ENCODE measurements at regions not wholly inside any gene's neighbourhood (a gene's known extent, or its start where the extent isn't known, plus 50 kb on each side); places are given as distances from the start of the nearest gene placed in this dataset.

DNA sequence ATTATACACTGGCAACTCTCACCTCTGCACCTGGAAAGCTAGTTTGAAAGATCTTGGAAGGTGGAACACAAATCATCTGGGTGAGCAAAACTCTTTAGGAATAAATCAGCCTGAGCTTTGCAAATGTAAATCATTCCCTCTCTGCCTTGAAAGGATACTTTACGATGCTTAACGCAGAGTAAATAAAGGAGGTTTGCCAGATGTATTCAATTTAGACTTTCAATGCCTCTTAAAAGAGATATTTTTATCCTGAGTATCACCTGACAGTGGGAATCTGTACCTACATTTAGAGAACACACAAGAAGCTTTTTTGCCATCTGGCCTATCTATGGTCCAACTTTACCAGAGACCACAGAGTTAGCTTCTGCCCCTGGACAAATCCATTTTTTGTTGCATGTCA is 983.2 kb upstream of the CDH2 start:
- Mint-ChIP-seq H3K27me3 (no peaks in the 10 kb centered on the region), H3K4me3 (no peak overlapping the region), H3K9me3 (peaks cover 0 to 10% of the 10 kb centered on the region in 2 donors), H3K4me1 (no peaks in the 10 kb centered on the region), H3K27ac (no peak overlapping the region)
- DNase-seq (no peak), ATAC-seq (no peak)

DNA sequence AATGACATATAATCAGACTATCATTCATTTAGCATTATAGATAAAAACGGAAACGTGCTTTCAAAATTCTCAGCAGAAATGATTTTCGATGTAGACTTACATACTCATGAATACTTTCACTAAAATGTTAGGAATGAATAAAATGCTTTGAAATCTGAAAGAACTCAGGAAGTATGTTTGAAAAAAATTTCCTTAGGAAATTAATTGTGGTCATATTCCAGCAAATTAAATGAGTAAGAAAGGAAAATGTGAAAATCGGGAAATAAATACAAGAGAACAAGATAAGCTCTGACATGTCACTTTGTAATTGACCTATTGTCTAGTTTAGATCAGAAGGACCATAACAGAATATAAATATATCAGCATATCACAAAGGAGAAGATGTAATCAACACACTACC is 981.0 kb upstream of the CDH2 start:
- no peaks in the 10 kb centered on the region for H3K27me3 Mint-ChIP-seq
- no peak overlapping the region for H3K4me3 Mint-ChIP-seq
- DNase-seq (no peak), ATAC-seq (no peak)
- H3K4me1 Mint-ChIP-seq = no peaks in the 10 kb centered on the region
- H3K9me3 Mint-ChIP-seq = peaks cover 6 to 13% of the 10 kb centered on the region in 2 donors
- no peak overlapping the region for H3K27ac Mint-ChIP-seq

DNA sequence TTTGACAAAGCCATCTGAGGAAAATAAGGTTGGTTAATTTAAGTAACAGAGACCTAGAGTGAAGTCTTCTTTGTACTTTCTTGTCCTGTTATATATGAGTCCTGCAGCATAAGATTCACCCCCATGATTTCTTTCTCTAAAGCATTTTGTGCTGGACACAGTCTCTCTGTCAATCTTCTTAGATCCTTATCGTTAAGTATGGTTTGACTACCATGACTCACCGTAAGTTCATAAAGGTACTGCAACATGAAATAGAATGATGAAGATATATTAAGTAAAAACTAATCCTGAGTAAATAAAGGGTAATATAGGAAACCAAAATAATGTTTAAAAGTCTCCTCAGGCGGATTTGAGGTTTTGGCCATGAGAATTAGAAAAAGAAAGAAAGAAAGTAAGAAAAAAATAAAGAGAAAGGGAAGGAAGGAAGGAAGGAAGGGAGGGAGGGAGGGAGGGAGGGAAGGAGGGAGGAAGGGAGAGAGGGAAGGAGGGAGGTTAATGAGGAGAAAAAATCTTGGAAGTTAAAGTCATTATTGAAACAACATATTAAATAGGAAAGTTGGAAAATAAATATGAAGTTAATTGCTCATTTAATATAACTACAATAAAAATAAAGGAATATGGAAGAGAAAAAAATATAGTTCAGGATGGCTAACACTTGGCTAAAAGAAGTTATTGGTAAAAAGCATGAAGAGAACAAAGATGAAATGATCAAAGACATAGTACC is 980.3 kb upstream of the CDH2 start:
- Mint-ChIP-seq H3K27ac (no peak overlapping the region), H3K27me3 (no peaks in the 10 kb centered on the region), H3K4me3 (no peak overlapping the region), H3K4me1 (no peaks in the 10 kb centered on the region), H3K9me3 (peaks cover 9 to 15% of the 10 kb centered on the region in 2 donors)
- ATAC-seq (no peak), DNase-seq (no peak)

DNA sequence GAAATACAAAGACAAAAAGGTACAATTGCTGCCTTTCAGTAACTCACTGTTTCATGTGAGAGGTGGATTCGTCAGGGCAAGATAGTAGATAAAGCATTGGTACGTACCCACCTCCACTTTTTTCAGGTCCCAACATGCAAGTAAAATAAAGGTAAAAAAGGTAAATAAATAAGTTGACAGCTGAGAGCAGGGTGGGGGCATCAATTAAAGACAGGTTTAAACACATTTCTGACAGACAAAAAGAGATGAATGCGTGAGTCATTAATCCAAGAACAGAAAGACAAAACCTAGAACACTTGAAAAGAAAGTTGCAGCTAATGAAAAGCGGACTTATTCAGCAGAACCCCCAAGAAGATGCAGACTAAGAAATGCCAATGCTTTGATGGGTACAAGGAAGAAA is 979.6 kb upstream of the CDH2 start:
- no peaks in the 10 kb centered on the region for H3K27me3 Mint-ChIP-seq
- ATAC-seq = no peak

DNA sequence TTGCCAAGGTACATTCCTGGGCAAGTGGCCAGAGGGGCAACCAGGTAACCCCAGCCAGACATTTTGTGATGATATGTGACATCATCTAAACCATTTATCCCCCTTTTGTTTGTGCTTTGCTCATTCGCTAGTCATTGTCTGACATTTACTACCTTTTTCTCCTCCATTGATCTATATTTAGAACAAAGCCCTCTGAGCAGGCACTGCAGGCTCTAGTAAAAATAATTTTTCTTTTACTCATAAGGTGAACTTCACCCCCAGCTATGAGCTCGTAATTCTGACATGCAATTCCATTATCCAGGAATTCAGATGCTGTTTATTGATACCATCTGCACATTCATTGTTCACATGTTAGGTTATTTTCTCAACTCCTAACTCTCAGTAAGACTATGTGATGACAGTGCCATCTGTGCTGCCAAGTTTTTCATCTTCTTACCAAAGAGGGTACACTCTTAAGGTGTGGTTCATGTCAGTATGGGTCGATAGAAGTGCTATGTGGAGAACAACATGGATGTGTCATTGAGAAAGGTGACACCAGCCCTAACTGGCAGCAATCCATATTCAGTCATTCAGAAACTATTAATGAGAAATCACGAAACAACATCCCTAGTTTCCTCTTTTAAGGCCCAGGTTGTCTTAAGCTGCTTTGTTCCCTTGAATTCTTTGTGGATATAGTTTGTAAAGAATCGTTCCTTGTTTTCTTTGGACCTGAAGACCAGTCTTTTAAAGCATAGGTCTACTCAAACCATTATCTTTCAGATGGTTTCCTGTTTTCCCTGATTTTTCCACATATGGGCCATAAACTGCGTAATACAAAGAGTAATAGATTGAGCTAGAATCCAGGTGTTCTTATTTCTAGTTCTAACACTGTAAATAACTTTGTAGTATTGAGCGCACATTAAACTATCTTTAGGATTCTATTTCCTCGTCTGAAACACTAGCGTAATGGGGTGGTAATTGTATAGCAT is 978.1 kb upstream of the CDH2 start:
- ATAC-seq (no peak), DNase-seq (no peak)
- H3K9me3 Mint-ChIP-seq = peaks cover 9 to 15% of the 10 kb centered on the region in 2 donors
- no peak overlapping the region for H3K4me3 Mint-ChIP-seq
- H3K27me3 Mint-ChIP-seq = no peaks in the 10 kb centered on the region
- H3K27ac Mint-ChIP-seq = no peak overlapping the region
- H3K4me1 Mint-ChIP-seq = no peaks in the 10 kb centered on the region

More for the DNA sequence above, 979.6 kb upstream of the CDH2 start:
- H3K4me1 Mint-ChIP-seq = no peaks in the 10 kb centered on the region
- H3K27ac Mint-ChIP-seq = no peak overlapping the region
- no peak for DNase-seq
- peaks cover 9 to 15% of the 10 kb centered on the region in 2 donors for H3K9me3 Mint-ChIP-seq
- no peak overlapping the region for H3K4me3 Mint-ChIP-seq

DNA sequence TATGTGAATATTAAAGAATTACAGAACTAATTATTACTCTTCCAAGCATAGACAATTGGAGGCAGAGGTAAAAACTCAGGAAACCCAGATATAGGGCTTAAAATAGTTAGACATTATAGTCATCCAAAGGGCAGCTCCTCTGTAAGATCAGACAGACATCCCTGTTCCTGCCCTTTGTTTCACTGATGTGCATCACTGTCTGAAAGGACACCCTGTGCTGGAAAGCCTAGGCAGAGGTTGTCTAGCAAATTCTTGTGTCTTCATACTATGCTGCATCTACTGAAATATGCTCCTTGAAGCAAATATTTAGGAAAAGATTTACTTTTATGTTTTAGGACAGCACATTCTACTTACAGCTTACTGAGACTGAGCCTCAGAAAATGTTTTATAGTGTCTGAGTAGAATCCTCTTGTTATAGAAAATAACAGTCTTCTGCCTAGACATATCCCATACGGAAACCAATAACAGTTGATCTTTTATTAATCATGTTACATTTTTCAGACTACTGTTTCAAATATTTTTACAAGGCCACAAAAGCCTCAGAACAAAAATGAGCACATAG is 977.3 kb upstream of the CDH2 start:
- Mint-ChIP-seq H3K27ac (no peak overlapping the region), H3K9me3 (peaks cover 9 to 15% of the 10 kb centered on the region in 2 donors), H3K4me1 (no peaks in the 10 kb centered on the region), H3K4me3 (no peak overlapping the region), H3K27me3 (no peaks in the 10 kb centered on the region)
- ATAC-seq = no peak
- DNase-seq = no peak

DNA sequence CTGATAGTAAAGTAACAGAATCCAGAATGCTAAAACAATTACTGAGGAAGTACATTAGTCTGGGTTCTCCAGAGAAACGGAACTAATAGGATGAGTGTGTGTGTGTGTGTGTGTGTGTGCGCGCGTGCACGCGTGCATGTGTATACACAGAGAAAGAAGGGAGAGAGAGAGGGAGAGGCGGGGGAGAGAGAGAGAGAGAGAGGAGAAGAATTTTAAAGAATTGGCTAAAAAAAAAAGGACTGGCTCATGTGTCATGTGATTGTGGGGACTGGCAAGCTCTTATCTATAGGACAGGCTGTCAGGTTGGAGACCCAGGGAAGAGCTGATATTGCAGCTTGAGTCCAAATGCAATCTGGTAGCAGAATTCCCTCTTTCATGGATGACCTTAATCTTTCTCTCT is 976.2 kb upstream of the CDH2 start:
- H3K9me3 Mint-ChIP-seq = peaks cover 9 to 15% of the 10 kb centered on the region in 2 donors
- H3K27ac Mint-ChIP-seq = no peak overlapping the region
- DNase-seq (no peak), ATAC-seq (no peak)
- no peaks in the 10 kb centered on the region for H3K4me1 Mint-ChIP-seq
- no peaks in the 10 kb centered on the region for H3K27me3 Mint-ChIP-seq
- no peak overlapping the region for H3K4me3 Mint-ChIP-seq

DNA sequence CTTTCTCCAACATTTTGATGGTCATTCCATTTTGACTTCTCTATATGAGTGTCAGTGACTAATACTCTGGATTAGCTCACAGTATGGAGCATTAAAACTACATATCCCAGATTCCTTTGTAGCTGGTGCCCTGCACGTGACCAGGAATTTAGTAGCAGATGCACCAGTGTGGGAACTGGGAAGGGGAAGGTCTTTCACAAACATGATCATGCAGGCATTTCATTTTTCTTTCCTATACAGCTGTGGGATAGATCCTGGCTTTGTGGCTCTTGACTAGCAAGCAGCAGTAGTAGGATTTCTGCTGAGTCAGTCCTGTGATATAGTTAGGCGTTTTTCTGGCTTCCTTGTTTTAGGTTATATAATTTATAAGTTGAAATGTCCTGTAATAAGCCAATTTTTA is 971.0 kb upstream of the CDH2 start:
- H3K27me3 Mint-ChIP-seq = no peaks in the 10 kb centered on the region
- H3K9me3 Mint-ChIP-seq = peaks cover 4 to 7% of the 10 kb centered on the region in 2 donors
- DNase-seq (no peak), ATAC-seq (no peak)
- H3K4me1 Mint-ChIP-seq = no peaks in the 10 kb centered on the region
- H3K27ac Mint-ChIP-seq = no peak overlapping the region
- no peak overlapping the region for H3K4me3 Mint-ChIP-seq

DNA sequence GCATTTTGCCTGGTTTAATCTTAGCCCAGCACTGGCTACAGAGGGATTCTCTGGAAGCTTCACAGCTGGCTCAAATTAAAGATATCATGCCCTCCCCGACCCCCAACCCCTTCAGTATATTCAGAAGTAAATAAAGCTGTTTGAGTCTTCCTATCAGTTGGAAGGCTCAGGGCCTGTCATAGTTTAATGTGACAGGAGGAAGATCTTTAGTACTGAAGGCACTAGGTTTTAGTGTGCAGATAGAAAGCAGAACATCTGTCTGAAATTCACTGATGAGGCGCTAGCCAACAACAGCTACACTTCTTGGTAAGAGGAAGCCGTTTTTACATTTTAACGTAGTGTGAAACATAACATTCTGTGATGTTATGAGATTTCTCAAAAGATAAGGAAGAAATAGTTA is 969.1 kb upstream of the CDH2 start:
- Mint-ChIP-seq H3K27me3 (no peaks in the 10 kb centered on the region), H3K27ac (peak overlapping the region in 1 of 2 donors; percentile 19), H3K4me3 (no peak overlapping the region), H3K9me3 (peaks cover 5 to 6% of the 10 kb centered on the region in 2 donors), H3K4me1 (no peaks in the 10 kb centered on the region)
- no peak for ATAC-seq
- no peak for DNase-seq

DNA sequence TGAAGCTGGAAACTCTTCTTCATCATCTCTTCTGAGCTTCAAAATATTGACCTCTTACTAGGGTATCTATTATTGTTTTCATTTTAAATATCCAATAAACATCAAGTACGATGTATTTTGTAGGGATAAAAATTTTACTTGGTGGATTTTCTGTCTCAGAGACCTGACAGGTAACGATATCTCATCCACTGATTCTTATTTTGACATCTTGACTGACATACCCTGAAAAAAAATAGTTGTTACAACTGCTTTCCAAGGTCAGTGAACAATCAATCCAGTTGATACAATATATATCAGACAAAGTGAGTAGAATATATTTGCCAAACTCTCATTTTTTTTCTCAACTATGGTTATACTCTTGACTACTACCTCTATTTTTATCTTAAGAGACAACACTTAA is 963.7 kb upstream of the CDH2 start:
- no peaks in the 10 kb centered on the region for H3K27me3 Mint-ChIP-seq
- H3K9me3 Mint-ChIP-seq = peaks cover 6 to 9% of the 10 kb centered on the region in 2 donors
- no peak overlapping the region for H3K4me3 Mint-ChIP-seq
- no peak for ATAC-seq
- no peaks in the 10 kb centered on the region for H3K4me1 Mint-ChIP-seq
- no peak overlapping the region for H3K27ac Mint-ChIP-seq
- no peak for DNase-seq

DNA sequence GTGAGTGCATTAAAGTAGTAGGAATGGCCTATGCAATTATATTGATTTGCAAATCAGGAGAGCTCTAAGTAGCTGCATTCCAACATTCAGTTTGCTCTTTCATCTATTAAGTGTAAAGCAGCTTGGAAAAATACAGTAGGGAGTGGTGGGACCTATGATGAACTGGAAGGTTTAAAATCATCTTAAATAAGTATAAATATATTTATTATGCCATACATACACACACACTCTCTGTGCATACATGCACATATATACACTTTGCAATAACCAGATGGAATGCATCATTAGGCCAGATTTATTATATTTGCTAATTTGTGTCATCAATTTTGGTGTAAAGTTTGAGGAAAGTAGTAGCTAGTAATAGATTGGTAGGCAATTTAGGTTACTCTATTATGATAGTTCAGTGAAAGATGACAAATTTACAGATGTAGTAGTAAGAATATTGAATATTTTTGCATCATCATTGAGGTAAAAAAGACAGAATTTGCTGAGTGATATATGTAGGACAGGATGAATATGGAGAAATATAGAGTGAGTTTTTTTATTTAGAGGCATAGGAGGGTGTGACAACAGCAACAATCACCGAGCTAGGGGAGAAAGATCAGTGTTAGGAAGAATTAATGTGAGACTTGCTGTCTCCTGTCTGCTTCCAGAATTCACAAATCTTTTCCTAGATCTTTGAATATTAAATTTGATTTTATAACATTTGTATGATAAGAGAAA is 961.0 kb upstream of the CDH2 start:
- no peak for DNase-seq
- ATAC-seq = no peak
- peaks cover 4 to 6% of the 10 kb centered on the region in 2 donors for H3K9me3 Mint-ChIP-seq
- H3K4me3 Mint-ChIP-seq = no peak overlapping the region
- H3K27ac Mint-ChIP-seq = no peak overlapping the region
- H3K4me1 Mint-ChIP-seq = no peaks in the 10 kb centered on the region
- no peaks in the 10 kb centered on the region for H3K27me3 Mint-ChIP-seq

DNA sequence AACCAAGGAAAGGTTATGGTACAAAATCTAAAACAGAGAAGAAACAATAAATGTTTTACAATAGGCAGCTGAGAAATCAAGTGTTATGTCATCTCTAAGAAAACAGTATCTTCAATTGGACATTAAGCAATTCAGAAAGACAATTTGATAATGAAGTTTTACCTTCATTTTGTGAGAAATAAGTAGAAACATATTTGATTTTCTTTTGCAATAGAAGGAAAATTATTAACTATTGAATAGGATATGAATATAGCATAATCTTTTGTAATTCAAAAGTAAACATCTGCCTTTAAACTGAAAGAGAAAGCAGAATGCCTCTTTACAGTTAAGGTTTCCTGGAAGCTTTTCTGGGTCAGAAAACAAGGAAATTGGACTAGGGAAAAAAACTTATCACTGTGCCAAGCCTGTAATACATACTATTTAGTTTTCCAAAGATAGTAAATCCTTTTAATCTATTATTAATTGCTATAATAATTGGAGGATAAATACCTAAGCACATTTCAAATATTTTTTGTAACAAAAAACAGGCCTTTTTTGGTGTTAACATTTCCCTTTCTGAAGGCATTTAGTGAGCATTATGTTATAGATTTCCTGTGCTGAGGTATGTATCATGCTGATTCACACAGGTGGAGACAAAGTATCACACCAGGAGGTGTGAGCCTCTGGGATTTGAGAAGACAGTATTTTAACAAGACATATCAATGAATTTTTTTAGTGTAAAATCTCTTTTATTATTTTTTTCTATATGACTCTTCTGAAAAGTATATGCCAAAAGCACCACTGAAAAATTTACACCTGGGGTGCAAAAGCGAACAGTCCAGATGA is 947.0 kb upstream of the CDH2 start:
- H3K9me3 Mint-ChIP-seq = peaks cover 9 to 10% of the 10 kb centered on the region in 2 donors
- H3K27ac Mint-ChIP-seq = no peak overlapping the region
- no peaks in the 10 kb centered on the region for H3K27me3 Mint-ChIP-seq
- DNase-seq (no peak), ATAC-seq (no peak)
- H3K4me3 Mint-ChIP-seq = no peak overlapping the region
- H3K4me1 Mint-ChIP-seq = no peaks in the 10 kb centered on the region

DNA sequence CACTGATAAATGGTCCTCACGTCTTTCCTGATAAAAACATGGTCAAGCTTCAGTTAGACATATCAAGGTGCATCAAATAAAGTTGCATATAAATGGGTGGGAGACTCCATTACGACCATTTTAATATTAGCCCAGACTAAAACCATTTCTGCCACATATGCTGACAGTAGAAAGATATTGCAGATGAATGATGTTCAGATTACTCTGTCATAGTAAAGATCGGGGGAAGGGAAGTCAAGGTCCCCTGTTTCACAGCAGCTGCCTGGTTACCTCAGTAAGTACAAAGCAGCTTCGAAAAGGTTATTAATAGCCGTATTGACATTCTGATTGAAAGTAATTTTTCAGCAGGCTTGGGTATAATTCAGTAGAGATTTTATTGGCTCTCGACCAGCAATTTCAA is 927.7 kb upstream of the CDH2 start:
- no peak for ATAC-seq
- Mint-ChIP-seq H3K27me3 (no peaks in the 10 kb centered on the region), H3K4me1 (no peaks in the 10 kb centered on the region), H3K4me3 (no peak overlapping the region), H3K27ac (no peak overlapping the region), H3K9me3 (peaks cover 9 to 13% of the 10 kb centered on the region in 2 donors)
- no peak for DNase-seq

DNA sequence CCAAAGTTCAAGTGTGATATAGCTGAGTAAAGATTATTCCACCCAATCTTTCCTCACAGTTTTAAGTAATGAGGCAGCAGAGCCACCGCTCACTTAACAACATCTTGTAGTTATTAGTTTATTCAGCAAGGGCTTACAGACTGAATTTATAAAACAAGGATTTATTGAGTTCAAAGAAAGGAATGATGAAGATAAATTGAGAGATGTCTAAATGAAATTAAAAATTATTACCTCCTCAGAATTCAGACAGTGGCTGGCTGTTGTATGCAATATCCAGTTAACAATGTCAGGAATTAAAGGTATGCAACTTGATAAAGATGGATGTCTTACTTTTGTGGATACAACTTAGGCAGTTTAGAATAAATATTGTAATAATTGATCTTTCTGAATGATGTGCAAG is 927.3 kb upstream of the CDH2 start:
- Mint-ChIP-seq H3K9me3 (peaks cover 10 to 13% of the 10 kb centered on the region in 2 donors), H3K27ac (no peak overlapping the region), H3K4me3 (no peak overlapping the region), H3K27me3 (no peaks in the 10 kb centered on the region), H3K4me1 (no peaks in the 10 kb centered on the region)
- DNase-seq (no peak), ATAC-seq (no peak)
